ENCODE measurements at regions not wholly inside any gene's neighbourhood (a gene's known extent, or its start where the extent isn't known, plus 50 kb on each side); places are given as distances from the start of the nearest gene placed in this dataset.
"Not testable (repeated sequence)": the region's sequence is repeated elsewhere in the genome, so short reads cannot be mapped to it uniquely, and the experiment has no call there.

GRCh38 chr17:20797292-20797691, 217.8 kb downstream of the CDRT15L2 start:
- H3K36me3 ChIP-seq = no peaks in the 10 kb centered on the region
- no peaks in the 10 kb centered on the region for H3K9me3 ChIP-seq
- no peaks in the 10 kb centered on the region for H3K4me1 ChIP-seq
- H3K27ac ChIP-seq = no peak overlapping the region
- H3K4me3 ChIP-seq = no peak overlapping the region
- ATAC-seq = no peak
- TF ChIP-seq POLR2AphosphoS5 (IDR thresholded peaks at IDR 0.05) (no peak), EP300 (IDR thresholded peaks at IDR 0.05) (no peak), CTCF (IDR thresholded peaks at IDR 0.05) (no peak), POLR2A (IDR thresholded peaks at IDR 0.05) (no peak)
- 71 to 80% methylated on average over 3 of the region's 3 CpGs for WGBS, 2 donors (ENCODE audit: low coverage in 1 of 2)
- peaks cover 19% of the 10 kb centered on the region for H3K27me3 ChIP-seq

GRCh38 chr17:20800146-20800545, 220.6 kb downstream of the CDRT15L2 start:
- TF ChIP-seq CTCF (IDR thresholded peaks at IDR 0.05) (no peak), POLR2A (IDR thresholded peaks at IDR 0.05) (no peak), EP300 (IDR thresholded peaks at IDR 0.05) (no peak), POLR2AphosphoS5 (IDR thresholded peaks at IDR 0.05) (no peak)
- H3K27ac ChIP-seq = no peak overlapping the region
- no peaks in the 10 kb centered on the region for H3K9me3 ChIP-seq
- H3K4me1 ChIP-seq = no peaks in the 10 kb centered on the region
- ATAC-seq = no peak
- 60 to 61% methylated on average over 2 of the region's 2 CpGs for WGBS, 2 donors (ENCODE audit: low coverage in 1 of 2)
- H3K36me3 ChIP-seq = no peaks in the 10 kb centered on the region
- peaks cover 16% of the 10 kb centered on the region for H3K27me3 ChIP-seq
- H3K4me3 ChIP-seq = no peak overlapping the region

- ATAC-seq = no peak
- Histone ChIP-seq H3K27me3 (peaks cover 5% of the 10 kb centered on the region), H3K27ac (no peak overlapping the region), H3K4me3 (no peak overlapping the region), H3K4me1 (no peaks in the 10 kb centered on the region), H3K9me3 (peaks cover 0 to 9% (median 0%) of the 10 kb centered on the region in 3 donors), H3K36me3 (no peaks in the 10 kb centered on the region)
- 71 to 72% methylated on average over 2 to 3 of the region's 3 CpGs for WGBS, 2 donors (ENCODE audit: low coverage in 1 of 2)
- TF ChIP-seq EP300 (IDR thresholded peaks at IDR 0.05) (no peak), POLR2A (IDR thresholded peaks at IDR 0.05) (no peak), CTCF (IDR thresholded peaks at IDR 0.05) (no peak), POLR2AphosphoS5 (IDR thresholded peaks at IDR 0.05) (no peak)
Measured at GRCh38 chr17:20805751-20806150, 226.2 kb downstream of the CDRT15L2 start.

- not testable (repeated sequence) for H3K9me3 ChIP-seq, H3K36me3 ChIP-seq, H3K27me3 ChIP-seq, H3K27ac ChIP-seq, H3K4me3 ChIP-seq, H3K4me1 ChIP-seq, ATAC-seq
Measured at GRCh38 chr17:20807566-20807965, 228.0 kb downstream of the CDRT15L2 start.

- not testable (repeated sequence) for H3K9me3 ChIP-seq, ATAC-seq, H3K27ac ChIP-seq, H3K36me3 ChIP-seq, H3K27me3 ChIP-seq, H3K4me1 ChIP-seq, H3K4me3 ChIP-seq
- WGBS, 2 donors (ENCODE audit: low coverage in 1 of 2) = 75 to 85% methylated on average over 2 to 3 of the region's 5 CpGs
Measured at GRCh38 chr17:20815410-20815809, 227.4 kb downstream of the USP22 start.

- H3K27ac ChIP-seq = no peak overlapping the region
- WGBS, 2 donors (ENCODE audit: low coverage in 1 of 2) = 86% methylated on average over 1 of the region's 3 CpGs; no CpG with 5 or more reads in 1 of the 2 donors
- ATAC-seq = no peak
Measured at GRCh38 chr17:20823905-20824304, 218.9 kb downstream of the USP22 start.

More at GRCh38 chr17:20823905-20824304, 218.9 kb downstream of the USP22 start:
- Histone ChIP-seq H3K36me3 (no peaks in the 10 kb centered on the region), H3K4me1 (no peaks in the 10 kb centered on the region), H3K4me3 (no peak overlapping the region), H3K9me3 (peaks cover 0 to 6% (median 0%) of the 10 kb centered on the region in 3 donors), H3K27me3 (peaks cover 4% of the 10 kb centered on the region)
- TF ChIP-seq POLR2A (IDR thresholded peaks at IDR 0.05) = no peak
- no peak for TF ChIP-seq EP300 (IDR thresholded peaks at IDR 0.05)
- TF ChIP-seq POLR2AphosphoS5 (IDR thresholded peaks at IDR 0.05) = no peak
- no peak for TF ChIP-seq CTCF (IDR thresholded peaks at IDR 0.05)
